Spleen (tissue), 11 donors: ENCODE measurements at regions not wholly inside any gene's neighbourhood (a gene's known extent, or its start where the extent isn't known, plus 50 kb on each side); places are given as distances from the start of the nearest gene placed in this dataset.

ENCODE experiments used
- DNase-seq: peaks from one replicate; pipeline ENCODE4 v3.0.0-alpha.2; 2020
- H3K27ac ChIP-seq, 8 donors: fragments of 200-600 bp; sonication (generic) in 7 of 8; 1 replicate in 4 of 8; 2 replicates in 4 of 8; pipeline versions ENCODE4 v1.5.0 to v1.8.0; 2016 to 2021; ENCODE audit warnings: inconsistent platforms in 4 of 8, mild to moderate bottlenecking in 4 of 8, moderate library complexity in 1 of 8
- H3K27me3 ChIP-seq, 7 donors: fragments of 200-600 bp; sonication (generic) in 6 of 7; replicated peaks in 1 of 7; 1 replicate in 4 of 7; 2 replicates in 3 of 7; pipeline versions ENCODE4 v1.5.0 to v1.8.0; 2016 to 2021; ENCODE audit warnings: inconsistent platforms in 3 of 7, mild to moderate bottlenecking in 1 of 7
- H3K36me3 ChIP-seq, 6 donors: fragments of 200-600 bp; sonication (generic) in 5 of 6; 1 replicate in 4 of 6; 2 replicates in 2 of 6; pipeline versions ENCODE4 v1.5.0 to v1.8.0; 2016 to 2021; ENCODE audit warnings: inconsistent platforms in 2 of 6
- H3K4me1 ChIP-seq, 6 donors: fragments of 200-600 bp; sonication (generic) in 5 of 6; 1 replicate in 3 of 6; 2 replicates in 3 of 6; pipeline versions ENCODE4 v1.5.0 to v1.8.0; 2016 to 2021; ENCODE audit warnings: inconsistent platforms in 3 of 6
- H3K4me3 ChIP-seq, 8 donors: fragments of 200-600 bp; sonication (generic) in 7 of 8; 1 replicate in 4 of 8; 2 replicates in 4 of 8; pipeline versions ENCODE4 v1.5.0 to v1.8.0; 2016 to 2021; ENCODE audit warnings: inconsistent platforms in 4 of 8, mild to moderate bottlenecking in 4 of 8, moderate library complexity in 2 of 8
- H3K9me3 ChIP-seq, 8 donors: fragments of 200-600 bp; sonication (generic) in 7 of 8; 1 replicate in 4 of 8; 2 replicates in 4 of 8; pipeline versions ENCODE4 v1.5.0 to v1.8.0; 2016 to 2021; ENCODE audit warnings: inconsistent platforms in 4 of 8
- CTCF ChIP-seq, 11 experiments: fragments of 200-600 bp in 7 of 11; fragments of 450-650 bp in 4 of 11; sonication (generic) in 4 of 11; IDR thresholded peaks in 8 of 11; conservative IDR thresholded peaks in 3 of 11; 1 replicate in 7 of 11; 2 replicates in 4 of 11; pipeline versions ENCODE4 v1.4.0 to v1.8.0; 2016 to 2021; ENCODE audit warnings: antibody characterized with exemption in 11 of 11, inconsistent platforms in 4 of 11, mild to moderate bottlenecking in 1 of 11
- POLR2A ChIP-seq, 3 donors: fragments of 450-650 bp; IDR thresholded peaks; one replicate each; pipeline ENCODE4 v1.5.1; 2017; ENCODE audit warnings: antibody characterized with exemption in 3 of 3, mild to moderate bottlenecking in 1 of 3
- POLR2AphosphoS5 ChIP-seq, 3 donors: sonication (generic); formaldehyde crosslinking; IDR thresholded peaks; one replicate each; pipeline ENCODE4 v1.5.1; 2017; ENCODE audit warnings: antibody characterized with exemption in 3 of 3
- WGBS, 5 donors: extraction: QIAGEN DNeasy Blood & Tissue Kit in 3 of 5; methylation state at CpG; one replicate each; pipeline versions ENCODE4 v1.1.5 to v1.1.7; 2013 to 2018; 5-methylcytosine and 5-hydroxymethylcytosine counted together
- intact Hi-C: fragments of 100-400 bp; cut with DNase I; formaldehyde crosslinking; loops from one replicate; pipeline ENCODE4 v1.15.0; 2023; ENCODE audit warnings: low total_unique reads
- donor health status: healthy with polysubstance abuse.
- donor health status: DM: no; HTN: no; CAD: no; lungs with moderate emphysema.
- donor health status: DM: no; HTN: no; CAD: no.
- donor health status: Bipolar disorder and iron deficiency.
- donor health status: healthy.
- donor health status: DM: no; HTN: no; CAD: no.
- donor health status: DM: yes; HTN: yes; CAD: no.

DNA sequence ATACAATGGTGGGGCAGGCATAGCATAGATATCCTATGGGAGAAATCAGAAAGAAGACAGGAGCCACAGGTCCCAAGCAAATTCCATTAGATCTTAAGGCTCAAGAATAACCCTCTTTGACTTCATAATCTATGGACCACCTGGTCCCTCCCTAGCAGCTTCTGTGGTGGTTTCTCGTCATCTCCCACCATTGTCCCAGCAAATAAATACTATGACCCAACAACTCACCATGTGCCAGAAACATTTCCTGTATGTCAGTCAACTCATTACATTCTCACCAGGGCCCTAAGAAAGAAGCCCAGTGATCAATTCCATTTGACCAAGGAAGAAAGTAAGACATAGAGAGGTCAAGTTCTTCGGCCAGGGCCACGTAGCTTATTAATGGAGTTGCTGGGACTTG, 646.2 kb downstream of the VRK1 start:
- no peaks in the 10 kb centered on the region for H3K9me3 ChIP-seq
- intact Hi-C loops = no loop called here
- no peaks in the 10 kb centered on the region for H3K27me3 ChIP-seq
- no peaks in the 10 kb centered on the region for H3K36me3 ChIP-seq
- no peaks in the 10 kb centered on the region for H3K4me1 ChIP-seq
- 75 to 87% (median 80%) methylated on average over 3 of the region's 3 CpGs for WGBS, 5 donors
- no peak overlapping the region for H3K27ac ChIP-seq
- DNase-seq = no peak
- H3K4me3 ChIP-seq = no peak overlapping the region
- TF ChIP-seq POLR2AphosphoS5 (IDR thresholded peaks at IDR 0.05) (no peak), CTCF (IDR thresholded peaks at IDR 0.05 in 8 of 11, conservative IDR thresholded peaks at IDR 0.05 in 3 of 11) (no peak), POLR2A (IDR thresholded peaks at IDR 0.05) (no peak)

GRCh38 chr14:97444248-97444647, 647.1 kb downstream of the VRK1 start:
- 82 to 91% (median 88%) methylated on average over 5 of the region's 5 CpGs for WGBS, 5 donors
- Histone ChIP-seq H3K9me3 (no peaks in the 10 kb centered on the region), H3K27me3 (no peaks in the 10 kb centered on the region), H3K4me3 (no peak overlapping the region), H3K27ac (no peak overlapping the region), H3K4me1 (no peaks in the 10 kb centered on the region), H3K36me3 (no peaks in the 10 kb centered on the region)
- no peak for DNase-seq
- TF ChIP-seq POLR2AphosphoS5 (IDR thresholded peaks at IDR 0.05) (no peak), POLR2A (IDR thresholded peaks at IDR 0.05) (no peak), CTCF (IDR thresholded peaks at IDR 0.05 in 8 of 11, conservative IDR thresholded peaks at IDR 0.05 in 3 of 11) (no peak)
- intact Hi-C loops = no loop called here

- no peaks in the 10 kb centered on the region for H3K9me3 ChIP-seq
- intact Hi-C loops = no loop called here
- DNase-seq = no peak
- H3K27me3 ChIP-seq = no peaks in the 10 kb centered on the region
- WGBS, 5 donors = 83 to 86% (median 85%) methylated on average over 7 of the region's 7 CpGs
- TF ChIP-seq POLR2A (IDR thresholded peaks at IDR 0.05) (no peak), CTCF (IDR thresholded peaks at IDR 0.05 in 8 of 11, conservative IDR thresholded peaks at IDR 0.05 in 3 of 11) (no peak), POLR2AphosphoS5 (IDR thresholded peaks at IDR 0.05) (no peak)
- no peaks in the 10 kb centered on the region for H3K4me1 ChIP-seq
- H3K36me3 ChIP-seq = no peaks in the 10 kb centered on the region
- no peak overlapping the region for H3K4me3 ChIP-seq
- no peak overlapping the region for H3K27ac ChIP-seq
Observed at GRCh38 chr14:97445367-97445766, 648.2 kb downstream of the VRK1 start.

GRCh38 chr14:97446087-97446486, 648.9 kb downstream of the VRK1 start:
- Histone ChIP-seq H3K4me1 (no peaks in the 10 kb centered on the region), H3K4me3 (no peak overlapping the region), H3K9me3 (no peaks in the 10 kb centered on the region), H3K27me3 (no peaks in the 10 kb centered on the region), H3K36me3 (no peaks in the 10 kb centered on the region), H3K27ac (no peak overlapping the region)
- intact Hi-C loops = no loop called here
- DNase-seq = no peak
- 71 to 86% (median 79%) methylated on average over 4 of the region's 4 CpGs for WGBS, 5 donors
- TF ChIP-seq CTCF (IDR thresholded peaks at IDR 0.05 in 8 of 11, conservative IDR thresholded peaks at IDR 0.05 in 3 of 11) (no peak), POLR2A (IDR thresholded peaks at IDR 0.05) (no peak), POLR2AphosphoS5 (IDR thresholded peaks at IDR 0.05) (no peak)
